Glutamatergic neuron (in vitro differentiated cells): ENCODE measurements at regions not wholly inside any gene's neighbourhood (a gene's known extent, or its start where the extent isn't known, plus 50 kb on each side); places are given as distances from the start of the nearest gene placed in this dataset.

Source experiments
- DNase-seq: peaks from one replicate; pipeline ENCODE4 v3.0.0; 2022
- H3K27ac Mint-ChIP-seq: one replicate; pipeline ENCODE4 v1.8.0; 2020; ENCODE audit warnings: mild to moderate bottlenecking, mixed read lengths, inconsistent platforms; ENCODE audit not compliant: unreplicated experiment
- H3K27me3 Mint-ChIP-seq: one replicate; pipeline ENCODE4 v1.8.0; 2020; ENCODE audit warnings: mild to moderate bottlenecking, moderate library complexity, mixed read lengths, inconsistent platforms; ENCODE audit not compliant: unreplicated experiment
- H3K36me3 Mint-ChIP-seq: one replicate; pipeline ENCODE4 v1.8.0; 2020; ENCODE audit warnings: mild to moderate bottlenecking, mixed read lengths, inconsistent platforms; ENCODE audit not compliant: unreplicated experiment
- H3K4me1 Mint-ChIP-seq: one replicate; pipeline ENCODE4 v1.8.0; 2020; ENCODE audit warnings: mild to moderate bottlenecking, low read depth, mixed read lengths, inconsistent platforms; ENCODE audit not compliant: unreplicated experiment
- H3K4me3 Mint-ChIP-seq: one replicate; pipeline ENCODE4 v1.8.0; 2020; ENCODE audit warnings: mild to moderate bottlenecking, mixed read lengths, inconsistent platforms; ENCODE audit not compliant: unreplicated experiment
- H3K9me3 Mint-ChIP-seq: one replicate; pipeline ENCODE4 v1.8.0; 2020; ENCODE audit warnings: mild to moderate bottlenecking, moderate library complexity, mixed read lengths, inconsistent platforms; ENCODE audit not compliant: unreplicated experiment
- CTCF ChIP-seq: fragments of 200-600 bp; sonication (generic); IDR thresholded peaks from one replicate; pipeline ENCODE4 v1.5.0; 2021; ENCODE audit not compliant: partially characterized antibody, unreplicated experiment

- Mint-ChIP-seq H3K36me3 (no peaks in the 10 kb centered on the region), H3K9me3 (peaks cover 8% of the 10 kb centered on the region), H3K27ac (no peak overlapping the region), H3K4me1 (peaks cover 29% of the 10 kb centered on the region), H3K27me3 (peaks cover 4% of the 10 kb centered on the region), H3K4me3 (no peak overlapping the region)
- DNase-seq: peak; percentile 50
- no peak for TF ChIP-seq CTCF
Measured at GRCh38 chr11:134758342-134758931, 346.4 kb upstream of the B3GAT1 start.

GRCh38 chr11:134757633-134758032 is 345.6 kb upstream of the B3GAT1 start:
- peaks cover 6% of the 10 kb centered on the region for H3K9me3 Mint-ChIP-seq
- no peak for DNase-seq
- peaks cover 4% of the 10 kb centered on the region for H3K27me3 Mint-ChIP-seq
- H3K27ac Mint-ChIP-seq: no peak overlapping the region
- H3K4me1 Mint-ChIP-seq: peaks cover 26% of the 10 kb centered on the region
- H3K36me3 Mint-ChIP-seq: no peaks in the 10 kb centered on the region
- no peak overlapping the region for H3K4me3 Mint-ChIP-seq
- TF ChIP-seq CTCF: no peak

GRCh38 chr11:134756811-134757540 is 344.9 kb upstream of the B3GAT1 start:
- Mint-ChIP-seq H3K27ac (no peak overlapping the region), H3K4me1 (peaks cover 26% of the 10 kb centered on the region), H3K36me3 (no peaks in the 10 kb centered on the region), H3K27me3 (peaks cover 4% of the 10 kb centered on the region), H3K4me3 (no peak overlapping the region), H3K9me3 (peaks cover 6% of the 10 kb centered on the region)
- TF ChIP-seq CTCF: no peak
- no peak for DNase-seq

GRCh38 chr11:134755535-134755934 is 343.5 kb upstream of the B3GAT1 start:
- no peak for DNase-seq
- Mint-ChIP-seq H3K4me1 (peaks cover 16% of the 10 kb centered on the region), H3K27me3 (no peaks in the 10 kb centered on the region), H3K4me3 (no peak overlapping the region), H3K36me3 (no peaks in the 10 kb centered on the region), H3K9me3 (no peaks in the 10 kb centered on the region), H3K27ac (no peak overlapping the region)
- TF ChIP-seq CTCF: no peak

- Mint-ChIP-seq H3K27ac (no peak overlapping the region), H3K27me3 (no peaks in the 10 kb centered on the region), H3K9me3 (no peaks in the 10 kb centered on the region), H3K36me3 (no peaks in the 10 kb centered on the region), H3K4me1 (peaks cover 16% of the 10 kb centered on the region), H3K4me3 (no peak overlapping the region)
- no peak for TF ChIP-seq CTCF
- no peak for DNase-seq
Measured at GRCh38 chr11:134754521-134755198, 342.6 kb upstream of the B3GAT1 start.
